ENCODE measurements at regions not wholly inside any gene's neighbourhood (a gene's known extent, or its start where the extent isn't known, plus 50 kb on each side); places are given as distances from the start of the nearest gene placed in this dataset.

DNA sequence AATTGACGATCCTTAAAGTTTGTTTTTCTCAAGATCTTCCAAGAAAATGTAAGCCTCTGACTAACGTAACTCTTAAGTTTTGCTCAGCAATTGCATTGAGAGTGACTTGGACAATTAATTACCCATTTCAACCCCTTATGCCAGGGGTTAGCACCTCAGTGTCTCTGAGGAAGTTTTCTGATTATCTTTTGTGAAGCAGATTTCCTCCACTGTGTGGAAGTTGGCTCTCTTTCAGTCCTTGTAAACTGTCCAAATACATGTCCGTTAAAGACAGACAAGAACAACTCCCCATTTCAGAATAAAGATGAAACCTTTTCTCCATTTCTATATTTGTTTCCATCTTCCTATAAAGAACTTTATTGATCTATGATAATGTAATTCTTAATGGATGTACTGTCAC is 296.4 kb upstream of the FMN2 start:
- H3K36me3 ChIP-seq (ENCODE audit: insufficient read depth, low read length): no peaks in the 10 kb centered on the region
- no peak overlapping the region for H3K4me3 ChIP-seq (ENCODE audit: low read length)
- H3K27me3 ChIP-seq (ENCODE audit: low read length): no peaks in the 10 kb centered on the region
- no peaks in the 10 kb centered on the region; the same call in 1 of the 2 replicates for H3K9me2 ChIP-seq (replicated peaks; ENCODE audit: insufficient read depth, low read length)
- no peaks in the 10 kb centered on the region for H3K79me2 ChIP-seq (ENCODE audit: low read length)
- H3K4me1 ChIP-seq (ENCODE audit: low read length): no peaks in the 10 kb centered on the region
- no peak for DNase-seq
- no peak overlapping the region for H2AFZ ChIP-seq (ENCODE audit: low read length)
- no peak overlapping the region for H3K27ac ChIP-seq (ENCODE audit: low read length)
- H3K4me2 ChIP-seq (ENCODE audit: low read depth, low read length, poor library complexity, severe bottlenecking): no peak overlapping the region
- H3K9me3 ChIP-seq (ENCODE audit: low read length): no peaks in the 10 kb centered on the region; the same call in 1 of the 2 replicates
- no peaks in the 10 kb centered on the region for H4K20me1 ChIP-seq (ENCODE audit: insufficient read depth, low read depth, low read length)
- H3K9ac ChIP-seq (ENCODE audit: low read length): no peak overlapping the region

- Histone ChIP-seq H3K4me1 (ENCODE audit: low read length) (no peaks in the 10 kb centered on the region), H3K9me2 (replicated peaks; ENCODE audit: insufficient read depth, low read length) (no peaks in the 10 kb centered on the region), H3K9ac (ENCODE audit: low read length) (no peak overlapping the region), H2AFZ (ENCODE audit: low read length) (no peak overlapping the region), H3K27ac (ENCODE audit: low read length) (no peak overlapping the region), H3K4me2 (ENCODE audit: low read depth, low read length, poor library complexity, severe bottlenecking) (no peak overlapping the region), H3K79me2 (ENCODE audit: low read length) (no peaks in the 10 kb centered on the region), H3K27me3 (ENCODE audit: low read length) (no peaks in the 10 kb centered on the region), H3K9me3 (ENCODE audit: low read length) (no peaks in the 10 kb centered on the region; the same call in 1 of the 2 replicates), H3K4me3 (ENCODE audit: low read length) (no peak overlapping the region), H4K20me1 (ENCODE audit: insufficient read depth, low read depth, low read length) (no peaks in the 10 kb centered on the region), H3K36me3 (ENCODE audit: insufficient read depth, low read length) (no peaks in the 10 kb centered on the region)
- DNase-seq: no peak
Measured at GRCh38 chr1:239799617-239800016, 292.1 kb upstream of the FMN2 start.

- no peak overlapping the region for H3K9ac ChIP-seq (ENCODE audit: low read length)
- H3K27me3 ChIP-seq (ENCODE audit: low read length): no peaks in the 10 kb centered on the region
- H3K9me2 ChIP-seq (replicated peaks; ENCODE audit: insufficient read depth, low read length): no peaks in the 10 kb centered on the region
- no peak overlapping the region for H3K27ac ChIP-seq (ENCODE audit: low read length)
- DNase-seq: no peak
- no peak overlapping the region for H2AFZ ChIP-seq (ENCODE audit: low read length)
- H3K79me2 ChIP-seq (ENCODE audit: low read length): no peaks in the 10 kb centered on the region
- no peaks in the 10 kb centered on the region for H3K36me3 ChIP-seq (ENCODE audit: insufficient read depth, low read length)
- no peaks in the 10 kb centered on the region for H3K4me1 ChIP-seq (ENCODE audit: low read length)
- no peaks in the 10 kb centered on the region; the same call in 1 of the 2 replicates for H3K9me3 ChIP-seq (ENCODE audit: low read length)
- H3K4me2 ChIP-seq (ENCODE audit: low read depth, low read length, poor library complexity, severe bottlenecking): no peak overlapping the region
- no peak overlapping the region for H3K4me3 ChIP-seq (ENCODE audit: low read length)
- no peaks in the 10 kb centered on the region for H4K20me1 ChIP-seq (ENCODE audit: insufficient read depth, low read depth, low read length)
Measured at GRCh38 chr1:239800861-239801260, 290.8 kb upstream of the FMN2 start.

- Histone ChIP-seq H3K79me2 (ENCODE audit: low read length) (no peaks in the 10 kb centered on the region), H4K20me1 (ENCODE audit: insufficient read depth, low read depth, low read length) (no peaks in the 10 kb centered on the region), H3K27me3 (ENCODE audit: low read length) (no peaks in the 10 kb centered on the region), H3K27ac (ENCODE audit: low read length) (no peak overlapping the region), H3K9me3 (ENCODE audit: low read length) (no peaks in the 10 kb centered on the region; the same call in 1 of the 2 replicates), H2AFZ (ENCODE audit: low read length) (no peak overlapping the region), H3K4me1 (ENCODE audit: low read length) (no peaks in the 10 kb centered on the region), H3K9ac (ENCODE audit: low read length) (no peak overlapping the region), H3K9me2 (replicated peaks; ENCODE audit: insufficient read depth, low read length) (no peaks in the 10 kb centered on the region), H3K36me3 (ENCODE audit: insufficient read depth, low read length) (no peaks in the 10 kb centered on the region), H3K4me3 (ENCODE audit: low read length) (no peak overlapping the region), H3K4me2 (ENCODE audit: low read depth, low read length, poor library complexity, severe bottlenecking) (no peak overlapping the region)
- DNase-seq: no peak
Measured at GRCh38 chr1:239802275-239802674, 289.4 kb upstream of the FMN2 start.

DNA sequence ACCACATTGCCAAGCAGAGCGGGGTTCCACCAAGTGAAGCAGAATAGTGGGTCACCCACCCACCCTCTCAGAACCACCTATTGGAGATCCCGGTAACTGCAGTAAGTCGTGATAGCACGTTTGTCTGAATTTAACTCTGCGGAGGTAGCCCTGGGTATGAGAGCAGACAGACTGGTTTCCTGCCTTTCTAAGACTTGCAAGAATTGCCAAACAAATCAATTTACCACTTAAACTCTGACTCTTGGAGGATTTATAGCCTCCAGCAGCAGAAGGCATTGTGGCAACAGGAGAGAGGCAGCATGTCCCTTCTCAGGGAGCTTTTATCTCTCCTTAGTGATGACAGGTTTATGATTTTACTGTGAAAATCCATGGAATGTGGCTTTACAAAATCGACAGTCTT is 287.9 kb upstream of the FMN2 start:
- H3K9me3 ChIP-seq (ENCODE audit: low read length): no peaks in the 10 kb centered on the region
- H3K79me2 ChIP-seq (ENCODE audit: low read length): no peaks in the 10 kb centered on the region
- H3K4me2 ChIP-seq (ENCODE audit: low read depth, low read length, poor library complexity, severe bottlenecking): no peak overlapping the region
- H3K27me3 ChIP-seq (ENCODE audit: low read length): no peaks in the 10 kb centered on the region
- H3K4me1 ChIP-seq (ENCODE audit: low read length): no peaks in the 10 kb centered on the region
- H3K9ac ChIP-seq (ENCODE audit: low read length): no peak overlapping the region
- no peaks in the 10 kb centered on the region for H4K20me1 ChIP-seq (ENCODE audit: insufficient read depth, low read depth, low read length)
- no peak for DNase-seq
- H3K36me3 ChIP-seq (ENCODE audit: insufficient read depth, low read length): no peaks in the 10 kb centered on the region
- no peak overlapping the region for H3K4me3 ChIP-seq (ENCODE audit: low read length)
- no peak overlapping the region for H3K27ac ChIP-seq (ENCODE audit: low read length)
- H2AFZ ChIP-seq (ENCODE audit: low read length): no peak overlapping the region
- no peaks in the 10 kb centered on the region for H3K9me2 ChIP-seq (replicated peaks; ENCODE audit: insufficient read depth, low read length)

DNA sequence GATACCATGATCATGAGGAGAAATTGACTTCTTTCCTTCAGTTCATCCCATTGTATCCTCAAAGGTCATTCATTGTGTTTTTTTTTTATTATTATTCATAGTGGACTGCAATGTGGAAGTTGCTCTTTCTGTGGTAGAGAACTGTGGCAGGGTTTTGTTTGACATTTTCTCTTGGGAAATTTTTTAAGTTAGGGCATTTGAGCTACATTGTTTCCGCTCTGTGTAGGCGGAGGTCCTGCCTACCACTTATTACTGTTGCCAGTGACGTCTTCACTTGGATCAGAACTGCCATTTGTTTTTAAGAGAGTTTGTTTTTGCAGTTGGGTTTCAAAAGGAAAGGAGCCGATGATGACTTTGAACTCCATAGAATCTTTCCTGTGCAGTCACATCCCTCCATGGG is 287.4 kb upstream of the FMN2 start:
- Histone ChIP-seq H3K36me3 (ENCODE audit: insufficient read depth, low read length) (no peaks in the 10 kb centered on the region), H4K20me1 (ENCODE audit: insufficient read depth, low read depth, low read length) (no peaks in the 10 kb centered on the region), H3K9me3 (ENCODE audit: low read length) (no peaks in the 10 kb centered on the region), H3K27ac (ENCODE audit: low read length) (no peak overlapping the region), H3K9ac (ENCODE audit: low read length) (no peak overlapping the region), H3K4me1 (ENCODE audit: low read length) (no peaks in the 10 kb centered on the region), H2AFZ (ENCODE audit: low read length) (no peak overlapping the region), H3K79me2 (ENCODE audit: low read length) (no peaks in the 10 kb centered on the region), H3K4me3 (ENCODE audit: low read length) (no peak overlapping the region), H3K27me3 (ENCODE audit: low read length) (no peaks in the 10 kb centered on the region), H3K9me2 (replicated peaks; ENCODE audit: insufficient read depth, low read length) (no peaks in the 10 kb centered on the region), H3K4me2 (ENCODE audit: low read depth, low read length, poor library complexity, severe bottlenecking) (no peak overlapping the region)
- no peak for DNase-seq

- Histone ChIP-seq H3K27ac (ENCODE audit: low read length) (no peak overlapping the region), H3K4me3 (ENCODE audit: low read length) (no peak overlapping the region), H3K9me3 (ENCODE audit: low read length) (no peaks in the 10 kb centered on the region), H4K20me1 (ENCODE audit: insufficient read depth, low read depth, low read length) (no peaks in the 10 kb centered on the region), H3K4me1 (ENCODE audit: low read length) (no peaks in the 10 kb centered on the region), H3K27me3 (ENCODE audit: low read length) (no peaks in the 10 kb centered on the region), H3K79me2 (ENCODE audit: low read length) (no peaks in the 10 kb centered on the region), H3K36me3 (ENCODE audit: insufficient read depth, low read length) (no peaks in the 10 kb centered on the region), H3K9me2 (replicated peaks; ENCODE audit: insufficient read depth, low read length) (no peaks in the 10 kb centered on the region), H3K9ac (ENCODE audit: low read length) (no peak overlapping the region), H2AFZ (ENCODE audit: low read length) (no peak overlapping the region), H3K4me2 (ENCODE audit: low read depth, low read length, poor library complexity, severe bottlenecking) (no peak overlapping the region)
- DNase-seq: no peak
Measured at GRCh38 chr1:239805042-239805441, 286.6 kb upstream of the FMN2 start.

DNA sequence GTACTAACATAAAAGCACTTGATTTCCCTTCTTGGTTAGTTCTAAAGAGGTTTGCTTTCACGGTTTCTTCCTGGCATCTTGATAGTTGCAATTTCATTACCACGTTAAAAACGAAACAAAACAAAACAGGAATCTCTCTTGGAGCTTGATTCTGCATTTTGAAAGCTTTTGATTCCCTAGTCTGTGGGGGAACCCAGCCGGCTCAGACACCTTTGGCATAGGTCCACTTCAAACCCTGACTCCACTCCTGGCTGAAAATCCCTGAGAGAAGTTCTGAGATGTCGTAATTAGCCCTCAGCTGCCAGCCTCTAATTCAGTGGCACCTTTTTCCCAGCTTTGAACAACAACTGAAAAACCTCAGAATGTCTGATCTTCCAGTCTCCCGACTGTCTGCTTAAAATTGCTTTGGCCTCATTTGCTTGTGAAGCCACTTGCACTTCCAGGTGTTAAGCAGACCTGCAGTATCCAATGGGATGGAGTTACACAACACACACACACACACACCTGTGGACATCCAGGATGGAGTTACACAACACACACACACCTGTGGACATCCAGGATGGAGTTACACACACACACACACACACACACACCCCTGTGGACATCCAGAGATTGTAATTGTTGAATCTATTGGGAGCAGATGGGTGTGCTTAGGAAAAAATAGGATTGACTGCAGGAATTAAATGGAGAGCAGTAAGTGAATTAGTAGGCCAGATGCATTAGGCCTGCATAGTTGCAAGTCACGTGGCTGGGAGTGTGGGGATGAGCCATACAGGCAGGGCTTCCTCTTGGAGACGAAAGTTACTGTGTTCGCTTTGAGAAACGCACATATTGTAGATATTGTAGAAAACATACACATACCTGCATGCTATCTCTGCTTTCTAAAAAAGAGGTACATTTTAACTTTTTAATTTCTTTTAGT is 285.6 kb upstream of the FMN2 start:
- no peak overlapping the region for H2AFZ ChIP-seq (ENCODE audit: low read length)
- no peaks in the 10 kb centered on the region for H3K27me3 ChIP-seq (ENCODE audit: low read length)
- no peak for DNase-seq
- no peaks in the 10 kb centered on the region for H3K4me1 ChIP-seq (ENCODE audit: low read length)
- no peaks in the 10 kb centered on the region for H3K9me2 ChIP-seq (replicated peaks; ENCODE audit: insufficient read depth, low read length)
- no peak overlapping the region for H3K4me2 ChIP-seq (ENCODE audit: low read depth, low read length, poor library complexity, severe bottlenecking)
- H3K79me2 ChIP-seq (ENCODE audit: low read length): no peaks in the 10 kb centered on the region
- no peak overlapping the region for H3K9ac ChIP-seq (ENCODE audit: low read length)
- H4K20me1 ChIP-seq (ENCODE audit: insufficient read depth, low read depth, low read length): no peaks in the 10 kb centered on the region
- no peaks in the 10 kb centered on the region for H3K36me3 ChIP-seq (ENCODE audit: insufficient read depth, low read length)
- H3K27ac ChIP-seq (ENCODE audit: low read length): no peak overlapping the region
- no peaks in the 10 kb centered on the region for H3K9me3 ChIP-seq (ENCODE audit: low read length)
- H3K4me3 ChIP-seq (ENCODE audit: low read length): no peak overlapping the region
